ENCODE measurements at regions not wholly inside any gene's neighbourhood (a gene's known extent, or its start where the extent isn't known, plus 50 kb on each side); places are given as distances from the start of the nearest gene placed in this dataset.

DNA sequence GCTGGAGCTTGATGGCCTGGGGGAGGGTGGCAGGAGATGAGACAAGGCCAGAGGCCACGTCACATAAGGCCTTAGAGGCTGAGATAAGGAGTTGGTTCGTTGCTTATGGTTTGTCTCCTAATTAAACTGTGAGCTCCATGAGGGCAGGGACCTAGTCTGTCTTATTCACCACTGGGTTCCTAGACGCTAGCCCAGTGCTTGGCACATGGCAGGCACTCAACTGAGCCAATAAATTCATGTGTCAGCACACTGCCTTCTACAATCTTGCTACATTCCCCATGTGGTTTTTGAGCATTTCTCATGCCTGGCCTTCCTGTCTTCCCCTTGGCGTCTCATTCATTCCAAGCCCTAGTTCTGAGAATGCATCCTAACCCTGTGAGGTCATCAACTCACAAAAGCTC, 92.5 kb upstream of the MED13L start (continued):
- TF ChIP-seq NAIF1 (CRISPR knock-in tag; IDR thresholded peaks at IDR 0.05; ENCODE audit: borderline replicate concordance) (no peak), SIN3A (IDR thresholded peaks at IDR 0.05; ENCODE audit: borderline replicate concordance, low read depth, low read length) (no peak), ZFY (CRISPR knock-in tag; IDR thresholded peaks at IDR 0.05) (no peak)

DNA sequence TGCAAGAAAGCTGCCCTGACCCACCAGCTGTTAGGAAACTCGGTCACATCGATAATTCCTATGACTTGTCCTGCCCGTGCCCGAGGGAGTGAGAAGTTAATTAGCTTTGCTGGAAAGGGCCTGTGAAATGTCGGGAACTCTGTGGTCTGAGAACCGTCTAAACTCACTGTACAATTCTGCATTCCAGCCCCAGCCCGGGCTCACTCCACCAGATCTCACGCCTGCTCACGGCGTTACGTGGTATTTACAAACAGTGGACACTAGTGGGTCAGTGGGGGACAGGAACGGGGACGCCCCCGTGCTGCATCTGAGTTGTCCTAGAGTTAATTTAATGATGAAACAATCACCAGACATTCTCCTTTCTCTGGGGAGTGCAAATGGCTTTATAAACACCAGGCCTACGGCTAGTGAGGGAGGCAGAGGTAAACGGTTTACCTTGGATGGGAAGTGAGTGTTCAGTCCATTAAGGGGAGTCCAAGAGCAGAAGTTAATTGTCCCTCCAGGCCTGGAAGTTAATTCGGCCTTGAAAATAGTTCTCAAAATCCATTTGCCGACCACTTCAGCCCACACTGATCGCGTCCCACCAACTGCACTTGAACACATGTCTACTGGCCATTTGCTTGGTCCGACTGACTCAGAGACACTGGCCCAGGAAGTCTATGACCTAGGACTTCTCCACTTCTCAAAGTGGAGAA, 93.5 kb upstream of the MED13L start:
- no peak for FAIRE-seq
- TF ChIP-seq ZNF30 (CRISPR knock-in tag; IDR thresholded peaks at IDR 0.05) (no peak), TAF1 (CRISPR knock-in tag; IDR thresholded peaks at IDR 0.05) (no peak), YY1 (IDR thresholded peaks at IDR 0.05; ENCODE audit: insufficient read depth, insufficient replicate concordance, low read depth, low read length) (no peak), TARDBP (CRISPR knock-in tag; IDR thresholded peaks at IDR 0.05) (no peak), ZNF235 (CRISPR knock-in tag; IDR thresholded peaks at IDR 0.05; ENCODE audit: borderline replicate concordance) (no peak), ZNF747 (CRISPR knock-in tag; IDR thresholded peaks at IDR 0.05; ENCODE audit: borderline replicate concordance) (no peak), PHF8 (CRISPR knock-in tag; IDR thresholded peaks at IDR 0.05) (no peak), SKI (IDR thresholded peaks at IDR 0.05; ENCODE audit: partially characterized antibody) (no peak), ZNF75D (CRISPR knock-in tag; IDR thresholded peaks at IDR 0.05; ENCODE audit: borderline replicate concordance) (no peak)
- TF ChIP-seq, protein P1, sequence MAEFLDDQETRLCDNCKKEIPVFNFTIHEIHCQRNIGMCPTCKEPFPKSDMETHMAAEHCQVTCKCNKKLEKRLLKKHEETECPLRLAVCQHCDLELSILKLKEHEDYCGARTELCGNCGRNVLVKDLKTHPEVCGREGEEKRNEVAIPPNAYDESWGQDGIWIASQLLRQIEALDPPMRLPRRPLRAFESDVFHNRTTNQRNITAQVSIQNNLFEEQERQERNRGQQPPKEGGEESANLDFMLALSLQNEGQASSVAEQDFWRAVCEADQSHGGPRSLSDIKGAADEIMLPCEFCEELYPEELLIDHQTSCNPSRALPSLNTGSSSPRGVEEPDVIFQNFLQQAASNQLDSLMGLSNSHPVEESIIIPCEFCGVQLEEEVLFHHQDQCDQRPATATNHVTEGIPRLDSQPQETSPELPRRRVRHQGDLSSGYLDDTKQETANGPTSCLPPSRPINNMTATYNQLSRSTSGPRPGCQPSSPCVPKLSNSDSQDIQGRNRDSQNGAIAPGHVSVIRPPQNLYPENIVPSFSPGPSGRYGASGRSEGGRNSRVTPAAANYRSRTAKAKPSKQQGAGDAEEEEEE (CRISPR knock-in tag; IDR thresholded peaks at IDR 0.05; ENCODE audit: borderline replicate concordance): no peak
- TF ChIP-seq, protein P2, sequence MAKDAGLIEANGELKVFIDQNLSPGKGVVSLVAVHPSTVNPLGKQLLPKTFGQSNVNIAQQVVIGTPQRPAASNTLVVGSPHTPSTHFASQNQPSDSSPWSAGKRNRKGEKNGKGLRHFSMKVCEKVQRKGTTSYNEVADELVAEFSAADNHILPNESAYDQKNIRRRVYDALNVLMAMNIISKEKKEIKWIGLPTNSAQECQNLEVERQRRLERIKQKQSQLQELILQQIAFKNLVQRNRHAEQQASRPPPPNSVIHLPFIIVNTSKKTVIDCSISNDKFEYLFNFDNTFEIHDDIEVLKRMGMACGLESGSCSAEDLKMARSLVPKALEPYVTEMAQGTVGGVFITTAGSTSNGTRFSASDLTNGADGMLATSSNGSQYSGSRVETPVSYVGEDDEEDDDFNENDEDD (CRISPR knock-in tag; IDR thresholded peaks at IDR 0.05; ENCODE audit: borderline replicate concordance): no peak
- BruUV-seq (replicated peaks): no TSS peak

More for the DNA sequence above, 93.5 kb upstream of the MED13L start:
- in situ Hi-C loops (cut with HindIII; ENCODE audit: extremely low pct_ligation_motif_present, low pct_unique_long_range_greater_than_20kb) (no loop called here), intact Hi-C loops (cut with micrococcal nuclease; ENCODE audit: unreplicated experiment) (no loop called here)
- no peaks in the 10 kb centered on the region for H3K36me3 ChIP-seq (replicated peaks in 1 of 2; ENCODE audit: control insufficient read depth in 1 of 2, insufficient read depth in 2 of 2, low read length in 2 of 2)
- H3K27me3 ChIP-seq (ENCODE audit: control insufficient read depth in 1 of 2, insufficient read depth in 2 of 2, low read length in 2 of 2): peaks cover 0 to 9% of the 10 kb centered on the region in 2 experiments; a peak in 1 of 5 replicates
- H3K79me2 ChIP-seq (ENCODE audit: insufficient read depth, low read length): no peaks in the 10 kb centered on the region
- POLR2A ChIA-PET: no interaction called here
- ATAC-seq (no peak), DNase-seq (ENCODE audit: low spot score) (no peak)
- H3K9me3 ChIP-seq (ENCODE audit: low read length): no peaks in the 10 kb centered on the region
- CTCF ChIA-PET (ENCODE audit: low intra/inter-chr PET ratio, low total read pairs): no interaction called here
- no peak overlapping the region for H3K27ac ChIP-seq (ENCODE audit: extremely low read length, insufficient read depth, low read length)
- no peak overlapping the region for H3K9ac ChIP-seq (ENCODE audit: insufficient read depth, low read depth, low read length)
- H3K4me2 ChIP-seq (ENCODE audit: low read depth, low read length): no peak overlapping the region
- peaks cover 12% of the 10 kb centered on the region; the same call in 1 of the 2 replicates for H3K4me1 ChIP-seq (ENCODE audit: insufficient read depth, low read length)
- WGBS (ENCODE audit: low lambda C conversion rate): 61% methylated on average over 13 of the region's 21 CpGs
- H3K4me3 ChIP-seq (replicated peaks in 1 of 3; ENCODE audit: insufficient read depth in 1 of 3, low read depth in 2 of 3, low read length in 3 of 3): no peak overlapping the region
- no peaks in the 10 kb centered on the region for H4K20me1 ChIP-seq (ENCODE audit: insufficient read depth, low read length)
- no peak overlapping the region for H2AFZ ChIP-seq (ENCODE audit: low read length)
